Fibroblast of mammary gland (primary cell): ENCODE measurements at regions not wholly inside any gene's neighbourhood (a gene's known extent, or its start where the extent isn't known, plus 50 kb on each side); places are given as distances from the start of the nearest gene placed in this dataset.
A peak's percentile ranks its signal among the peaks of the same experiment; 100 is the strongest.

Source experiments
- DNase-seq: peaks from one replicate; pipeline ENCODE4 v3.0.0-alpha.2; 2010; ENCODE audit warnings: low read depth
- H3K4me3 ChIP-seq: 2 replicates; pipeline ENCODE4 v1.5.1; 2011; ENCODE audit warnings: low read depth, mild to moderate bottlenecking, low read length, moderate library complexity; ENCODE audit not compliant: control insufficient read depth
- TF ChIP-seq, protein P1 (sequence below): conservative IDR thresholded peaks from 2 replicates; pipeline ENCODE4 v1.5.1; 2011; ENCODE audit warnings: low read depth, low read length, inconsistent platforms; ENCODE audit not compliant: control insufficient read depth, insufficient read depth

DNA sequence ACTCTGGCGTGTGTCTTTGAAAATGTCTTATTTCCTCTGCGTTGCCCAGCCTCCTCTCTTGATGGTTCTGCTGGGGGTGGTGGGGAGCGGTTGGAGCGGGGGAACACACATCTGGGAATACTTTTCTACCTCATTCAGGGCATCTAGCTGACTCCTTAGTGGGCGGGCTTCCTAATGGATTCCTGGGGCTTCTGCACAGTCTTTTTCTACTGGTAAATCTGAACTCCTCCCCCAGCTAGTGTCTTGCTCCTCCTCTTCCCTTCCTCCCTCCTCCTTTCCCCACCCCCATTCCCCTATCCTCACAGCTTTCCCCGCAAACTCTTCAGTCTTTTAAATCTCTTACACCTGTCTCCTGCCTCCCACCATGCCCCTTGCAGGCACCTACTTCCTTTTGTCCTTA lies 74.4 kb downstream of the PRL start:
- no peak overlapping the region for H3K4me3 ChIP-seq
- DNase-seq = no peak
- TF ChIP-seq, protein P1, sequence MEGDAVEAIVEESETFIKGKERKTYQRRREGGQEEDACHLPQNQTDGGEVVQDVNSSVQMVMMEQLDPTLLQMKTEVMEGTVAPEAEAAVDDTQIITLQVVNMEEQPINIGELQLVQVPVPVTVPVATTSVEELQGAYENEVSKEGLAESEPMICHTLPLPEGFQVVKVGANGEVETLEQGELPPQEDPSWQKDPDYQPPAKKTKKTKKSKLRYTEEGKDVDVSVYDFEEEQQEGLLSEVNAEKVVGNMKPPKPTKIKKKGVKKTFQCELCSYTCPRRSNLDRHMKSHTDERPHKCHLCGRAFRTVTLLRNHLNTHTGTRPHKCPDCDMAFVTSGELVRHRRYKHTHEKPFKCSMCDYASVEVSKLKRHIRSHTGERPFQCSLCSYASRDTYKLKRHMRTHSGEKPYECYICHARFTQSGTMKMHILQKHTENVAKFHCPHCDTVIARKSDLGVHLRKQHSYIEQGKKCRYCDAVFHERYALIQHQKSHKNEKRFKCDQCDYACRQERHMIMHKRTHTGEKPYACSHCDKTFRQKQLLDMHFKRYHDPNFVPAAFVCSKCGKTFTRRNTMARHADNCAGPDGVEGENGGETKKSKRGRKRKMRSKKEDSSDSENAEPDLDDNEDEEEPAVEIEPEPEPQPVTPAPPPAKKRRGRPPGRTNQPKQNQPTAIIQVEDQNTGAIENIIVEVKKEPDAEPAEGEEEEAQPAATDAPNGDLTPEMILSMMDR = no peak

DNA sequence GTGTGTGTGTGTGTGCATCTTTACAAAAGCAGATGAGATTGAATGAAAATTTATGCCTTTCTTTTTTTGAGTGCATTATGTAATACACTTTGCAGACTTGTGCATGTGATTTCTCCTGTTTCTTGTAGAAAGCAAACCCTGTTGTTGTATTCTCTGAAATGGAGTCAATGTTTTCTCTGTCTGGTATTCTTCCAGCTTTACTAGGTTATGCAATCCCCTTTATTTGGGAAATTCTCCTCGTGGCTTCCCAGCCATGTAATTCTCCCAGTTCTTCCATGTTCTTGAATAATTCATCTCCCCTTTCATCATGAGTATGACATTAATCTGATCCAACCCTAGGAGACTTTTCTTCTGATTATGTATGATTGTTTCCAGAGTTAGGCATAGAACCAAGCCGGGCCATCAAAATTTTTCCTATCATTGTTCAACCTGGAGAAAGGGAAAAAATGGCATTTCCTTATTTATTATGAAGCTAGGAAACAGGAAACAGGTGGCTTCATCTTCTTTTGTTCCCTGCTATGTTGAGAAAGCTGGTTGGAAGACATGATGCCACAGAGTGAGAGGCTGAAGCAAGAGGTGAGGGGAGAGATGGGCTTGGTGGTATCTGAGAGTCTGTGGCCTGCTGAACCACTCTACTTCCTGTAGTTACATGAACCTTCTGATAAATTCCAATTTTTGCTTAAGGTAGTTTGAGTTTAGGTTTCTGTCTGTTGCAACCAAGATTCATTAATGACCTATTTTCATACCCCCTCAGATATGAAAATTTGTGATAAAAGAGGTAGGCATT lies 68.8 kb downstream of the PRL start:
- TF ChIP-seq, protein P1 = no peak
- no peak for DNase-seq
- no peak overlapping the region for H3K4me3 ChIP-seq

DNA sequence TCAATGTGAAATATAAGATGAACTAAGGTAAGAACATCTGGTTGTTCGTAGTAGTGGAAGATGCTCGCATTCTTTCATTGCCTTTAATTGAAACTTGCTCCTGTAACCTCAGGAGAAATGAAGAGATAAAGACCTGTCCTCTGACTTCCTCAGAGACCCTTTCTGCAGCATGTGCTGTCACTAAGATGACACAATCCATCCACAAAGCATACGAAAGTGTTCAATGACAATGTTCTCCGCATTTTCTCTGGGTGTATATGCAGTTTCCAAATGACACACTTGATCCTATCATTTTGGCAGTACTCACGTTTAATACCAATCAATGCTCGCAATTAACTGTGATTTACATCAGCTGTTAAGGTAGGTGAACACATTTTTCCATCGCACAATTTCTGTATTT lies 65.8 kb downstream of the PRL start:
- no peak overlapping the region for H3K4me3 ChIP-seq
- TF ChIP-seq, protein P1 = no peak
- no peak for DNase-seq

DNA sequence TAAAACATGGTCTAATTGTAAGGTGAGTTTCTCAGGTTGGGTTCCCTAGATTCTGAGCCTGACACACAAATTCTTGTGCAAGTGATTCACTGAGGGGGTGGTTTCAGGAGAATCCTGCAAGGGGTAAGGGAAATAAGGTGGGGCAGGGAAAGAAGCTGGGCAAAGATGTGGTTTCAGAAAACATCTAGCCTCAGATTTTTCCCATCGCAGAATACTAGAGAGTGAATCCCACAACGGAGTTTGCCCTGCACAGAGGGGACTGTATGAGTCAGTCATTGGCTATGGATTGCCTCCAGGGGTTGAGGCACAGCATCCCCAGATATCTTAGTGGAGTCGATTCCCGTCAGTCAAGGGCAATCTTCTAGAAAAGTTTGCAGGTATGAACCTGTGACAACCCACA lies 65.2 kb downstream of the PRL start:
- TF ChIP-seq, protein P1 = no peak

DNA sequence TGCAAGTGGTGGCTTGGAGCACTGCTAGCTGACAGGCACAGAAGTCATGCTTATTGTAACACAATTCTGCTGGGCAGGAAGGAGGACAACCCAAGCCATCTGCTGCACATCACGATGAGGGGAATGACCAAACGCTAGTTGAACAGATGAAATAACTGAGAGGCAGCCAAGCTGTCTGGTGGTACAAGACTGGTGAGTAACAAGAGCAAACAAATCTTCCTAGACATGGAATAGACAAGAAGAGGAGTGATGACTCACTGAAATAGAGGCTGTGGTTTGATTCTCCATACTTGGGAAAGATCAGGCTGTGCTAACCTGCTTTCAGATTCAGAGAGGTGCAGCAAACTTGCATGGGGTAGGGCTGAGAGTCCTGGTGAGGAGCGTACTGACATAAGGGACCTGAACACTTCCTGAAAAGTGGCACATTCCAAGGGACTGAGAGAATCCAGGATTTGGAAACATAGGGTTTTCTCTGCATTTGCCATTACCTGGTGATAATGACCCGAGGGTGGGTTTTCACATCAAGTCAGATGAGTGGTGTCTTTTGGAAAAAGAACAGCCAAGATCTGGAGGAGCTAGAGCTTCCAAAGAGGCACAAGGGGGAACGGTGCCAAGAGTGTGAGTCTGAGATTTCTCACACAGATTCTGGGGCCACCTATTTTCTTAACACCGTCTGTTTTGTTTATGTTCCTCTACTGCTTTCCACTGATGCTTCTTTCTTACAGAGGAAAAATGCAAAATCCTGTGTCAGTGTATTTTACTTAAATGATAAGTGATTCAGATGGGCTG lies 60.0 kb downstream of the PRL start:
- peak; percentile 99 for DNase-seq
- TF ChIP-seq, protein P1 = no peak
- no peak overlapping the region for H3K4me3 ChIP-seq

More for the DNA sequence above, 65.2 kb downstream of the PRL start:
- no peak overlapping the region for H3K4me3 ChIP-seq
- no peak for DNase-seq
